Fibroblast of mammary gland (primary cell): ENCODE measurements at regions not wholly inside any gene's neighbourhood (a gene's known extent, or its start where the extent isn't known, plus 50 kb on each side); places are given as distances from the start of the nearest gene placed in this dataset.

Experiments
- DNase-seq: peaks from one replicate; pipeline ENCODE4 v3.0.0-alpha.2; 2010; ENCODE audit warnings: low read depth
- H3K4me3 ChIP-seq: 2 replicates; pipeline ENCODE4 v1.5.1; 2011; ENCODE audit warnings: low read depth, mild to moderate bottlenecking, low read length, moderate library complexity; ENCODE audit not compliant: control insufficient read depth
- CTCF ChIP-seq: conservative IDR thresholded peaks from 2 replicates; pipeline ENCODE4 v1.5.1; 2011; ENCODE audit warnings: low read depth, low read length, inconsistent platforms; ENCODE audit not compliant: control insufficient read depth, insufficient read depth

- no peak for TF ChIP-seq CTCF
- DNase-seq: no peak
- H3K4me3 ChIP-seq: no peak overlapping the region
Measured at GRCh38 chr2:129754831-129755230, 224.6 kb upstream of the RAB6C start.

DNA sequence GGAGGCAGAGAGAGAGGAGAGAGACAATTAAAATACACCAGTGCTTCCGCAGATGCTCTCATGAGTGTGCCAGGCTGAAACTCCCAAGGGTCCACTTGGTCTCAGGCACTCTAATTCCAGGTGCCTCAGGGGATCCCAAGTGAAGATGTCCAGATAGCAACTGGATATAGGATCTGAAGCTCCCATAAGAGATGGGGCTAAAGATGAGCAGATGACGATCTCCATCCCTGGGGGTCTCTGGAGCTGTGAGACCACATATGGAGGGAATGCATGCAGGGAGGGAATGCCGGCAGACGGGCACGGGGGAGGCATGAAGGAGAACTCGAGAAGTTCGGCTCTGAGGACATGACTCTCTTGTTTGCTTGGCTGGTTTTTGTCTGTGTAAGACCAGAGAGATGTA lies 223.7 kb upstream of the RAB6C start:
- no peak for TF ChIP-seq CTCF
- no peak overlapping the region for H3K4me3 ChIP-seq
- DNase-seq: no peak

DNA sequence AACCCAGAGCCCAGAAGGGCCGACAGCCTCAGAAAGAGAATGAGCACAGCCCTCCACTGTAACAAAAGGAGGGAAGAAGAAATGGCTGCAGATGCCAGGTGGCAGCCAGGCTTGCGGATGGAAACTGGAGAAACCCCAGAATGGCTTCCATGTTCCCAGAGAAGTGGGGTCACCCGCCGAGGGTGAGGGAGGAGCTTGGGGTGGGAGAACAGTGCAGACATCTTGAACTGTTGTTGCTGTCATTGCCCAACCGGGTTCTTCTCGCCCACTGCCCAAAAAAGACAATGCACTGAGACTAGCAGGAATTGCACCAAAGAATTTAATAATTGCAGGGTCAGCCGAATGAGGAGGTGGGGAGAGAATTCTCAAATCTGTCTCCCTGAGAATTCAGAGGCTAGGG lies 223.2 kb upstream of the RAB6C start:
- no peak for DNase-seq
- TF ChIP-seq CTCF: no peak

DNA sequence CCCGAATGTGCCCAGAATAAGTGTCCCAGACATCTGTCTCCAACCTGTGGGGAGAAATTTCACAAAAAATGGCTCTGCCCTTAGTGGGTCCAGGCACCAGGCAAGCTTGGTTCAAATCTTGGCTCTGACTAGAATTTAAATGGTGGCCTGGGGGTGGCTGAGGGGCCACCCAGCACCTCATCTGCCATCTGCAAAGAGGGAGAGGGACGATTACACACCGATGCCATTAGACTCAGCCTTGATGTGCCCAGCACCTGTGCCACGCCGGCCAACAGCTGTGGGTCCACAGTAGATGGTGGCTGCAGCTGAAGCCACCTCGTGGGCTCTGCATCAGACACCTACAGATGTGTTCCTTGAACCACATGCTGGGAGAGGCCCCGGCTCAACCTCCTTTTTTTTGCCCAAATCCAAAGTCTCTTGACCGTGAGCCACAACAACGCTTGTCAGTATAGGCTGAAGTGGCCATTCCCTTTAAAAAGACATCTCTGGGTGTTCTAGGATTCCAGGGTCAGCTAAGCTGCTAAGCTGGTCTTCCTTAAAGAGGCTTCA lies 222.0 kb upstream of the RAB6C start:
- no peak for DNase-seq
- TF ChIP-seq CTCF: no peak
- no peak overlapping the region for H3K4me3 ChIP-seq

More for the DNA sequence above, 223.2 kb upstream of the RAB6C start:
- H3K4me3 ChIP-seq: no peak overlapping the region

GRCh38 chr2:129757915-129758783 lies 221.3 kb upstream of the RAB6C start:
- no peak for TF ChIP-seq CTCF
- no peak for DNase-seq
- no peak overlapping the region for H3K4me3 ChIP-seq

DNA sequence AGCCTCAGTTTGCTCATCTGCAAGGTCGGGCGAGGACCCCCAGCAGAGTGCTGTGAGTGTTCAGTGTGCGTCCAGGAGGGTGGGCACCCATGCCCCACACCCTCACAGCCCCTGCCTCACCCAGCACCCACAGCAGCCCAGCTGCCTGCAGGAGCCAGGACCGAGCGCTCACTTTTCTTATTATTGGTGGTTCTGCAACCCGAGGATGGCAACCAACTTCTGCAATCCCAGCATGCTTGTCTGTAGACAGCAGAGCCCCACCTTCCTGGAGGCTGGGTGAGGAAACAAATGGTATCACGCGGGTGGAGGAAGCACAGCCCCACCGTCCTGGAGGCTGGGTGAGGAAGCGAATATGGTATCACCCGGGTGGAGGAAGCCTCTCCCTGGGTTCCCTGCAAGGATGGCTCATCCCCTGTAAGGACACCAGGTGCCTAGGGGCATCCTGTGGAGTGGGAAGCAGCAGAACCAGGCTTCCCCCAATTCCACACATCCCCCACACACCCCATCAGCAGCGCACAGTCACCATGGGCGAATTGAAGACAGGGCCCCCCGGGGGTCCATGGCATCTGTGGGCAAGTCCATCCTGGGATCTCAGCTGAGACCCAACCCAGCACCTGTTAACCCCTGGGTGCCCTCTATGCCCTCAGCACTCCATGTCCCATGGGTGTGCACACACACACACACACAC lies 220.5 kb upstream of the RAB6C start:
- no peak for TF ChIP-seq CTCF
- no peak for DNase-seq
- H3K4me3 ChIP-seq: no peak overlapping the region
